HCT116 (cell line): ENCODE measurements at regions not wholly inside any gene's neighbourhood (a gene's known extent, or its start where the extent isn't known, plus 50 kb on each side); places are given as distances from the start of the nearest gene placed in this dataset.

ENCODE experiments used
- ATAC-seq: fragments of 200-7000 bp; cut with Tn5 transposase; 2 replicates; pipeline ENCODE4 v1.9.1; 2020; ENCODE audit warnings: mild to moderate bottlenecking, moderate library complexity
- BruUV-seq: library from RNA; stranded (reverse); fragments of 400-500 nt; replicated peaks from 2 replicates; lab custom pipeline; 2021; lab: Mats Ljungman, UMichigan
- CTCF ChIA-PET: fragments of 300-600 bp; sonication (Branson Sonifier 250); formaldehyde crosslinking; loops from one replicate; lab custom pipeline; 2021; ENCODE audit warnings: antibody characterized with exemption; lab: Charles Lee
- POLR2A ChIA-PET: fragments of 300-600, 350-600 bp; sonication (Branson Sonifier 250); formaldehyde crosslinking; loops from one replicate; lab custom pipeline; 2021; ENCODE audit warnings: antibody characterized with exemption; lab: Charles Lee
- RAD21 ChIA-PET, 2 experiments: fragments of 300-600 bp; sonication (Branson Sonifier 250); formaldehyde crosslinking; loops; one replicate each; lab custom pipeline; 2023; ENCODE audit warnings: low total read pairs in 2 of 2; ENCODE audit not compliant: uncharacterized antibody in 2 of 2, unreplicated experiment in 2 of 2, low non-redundant PET in 1 of 2; lab: Charles Lee
- DNase-seq: peaks from one replicate; pipeline ENCODE4 v3.0.0-alpha.2; 2010; ENCODE audit warnings: low read depth, low spot score
- H2AFZ ChIP-seq: fragments of 200-600 bp; shearing (Covaris generic), sonication (generic); 2 replicates; pipeline ENCODE4 v1.6.1; 2017; ENCODE audit warnings: low read depth, mixed run types, mixed read lengths, antibody characterized with exemption, low read length; ENCODE audit not compliant: poor library complexity, severe bottlenecking
- H3K27ac ChIP-seq: 2 replicates; pipeline ENCODE4 v1.5.1; 2012; ENCODE audit warnings: low read depth, low read length
- H3K27me3 ChIP-seq: fragments of 200-600 bp; sonication (generic); 2 replicates; pipeline ENCODE4 v1.6.1; 2016; ENCODE audit warnings: mixed run types, low read length, mixed read lengths; ENCODE audit not compliant: insufficient read depth
- H3K36me3 ChIP-seq, 2 experiments: fragments of 200-500 bp in 1 of 2; fragments of 200-600 bp in 1 of 2; sonication (Bioruptor generic) in 1 of 2; sonication (generic) in 1 of 2; 2 replicates each; pipeline versions ENCODE4 v1.5.1 to v1.6.1; 2014 to 2016; ENCODE audit warnings: low read length in 2 of 2, inconsistent platforms in 1 of 2, mixed read lengths in 1 of 2, mixed run types in 1 of 2; ENCODE audit not compliant: insufficient read depth in 2 of 2, control insufficient read depth in 1 of 2
- H3K4me1 ChIP-seq, 2 experiments: fragments of 200-600 bp in 1 of 2; sonication (generic) in 1 of 2; 2 replicates each; pipeline versions ENCODE4 v1.5.1 to v1.6.1; 2012 to 2017; ENCODE audit warnings: low read length in 2 of 2, inconsistent platforms in 1 of 2, mild to moderate bottlenecking in 1 of 2, mixed read lengths in 1 of 2, mixed run types in 1 of 2, moderate library complexity in 1 of 2; ENCODE audit not compliant: insufficient read depth in 2 of 2, control insufficient read depth in 1 of 2
- H3K4me2 ChIP-seq: fragments of 200-600 bp; sonication (generic); 2 replicates; pipeline ENCODE4 v1.6.1; 2017; ENCODE audit warnings: mixed run types, low read length, mixed read lengths
- H3K4me3 ChIP-seq, 2 experiments: fragments of 200-600 bp in 1 of 2; sonication (generic) in 1 of 2; replicated peaks in 1 of 2; 2 replicates each; pipeline ENCODE4 v1.5.1; 2011 to 2016; ENCODE audit warnings: low read length in 2 of 2, control low read depth in 1 of 2, low read depth in 1 of 2, mild to moderate bottlenecking in 1 of 2, mixed read lengths in 1 of 2, mixed run types in 1 of 2
- H3K79me2 ChIP-seq: fragments of 200-600 bp; sonication (generic); 2 replicates; pipeline ENCODE4 v1.6.1; 2017; ENCODE audit warnings: mild to moderate bottlenecking, mixed run types, low read length, moderate library complexity, mixed read lengths; ENCODE audit not compliant: insufficient read depth
- H3K9ac ChIP-seq: fragments of 200-600 bp; sonication (generic); 2 replicates; pipeline ENCODE4 v1.6.1; 2016; ENCODE audit warnings: low read length, mixed read lengths
- H3K9me2 ChIP-seq: fragments of 200-600 bp; sonication (generic), shearing (Covaris generic); 2 replicates; pipeline ENCODE4 v1.6.1; 2017; ENCODE audit warnings: mixed run types, mild to moderate bottlenecking, moderate library complexity; ENCODE audit not compliant: insufficient read depth
- H3K9me3 ChIP-seq, 2 experiments: fragments of 200-500 bp in 1 of 2; fragments of 200-600 bp in 1 of 2; sonication (Bioruptor generic) in 1 of 2; sonication (generic) in 1 of 2; 2 replicates each; pipeline ENCODE4 v1.6.1; 2014 to 2017; ENCODE audit warnings: low read length in 2 of 2, mixed read lengths in 2 of 2, inconsistent platforms in 1 of 2, low read depth in 1 of 2, mild to moderate bottlenecking in 1 of 2, mixed run types in 1 of 2, moderate library complexity in 1 of 2; ENCODE audit not compliant: control insufficient read depth in 1 of 2, insufficient read depth in 1 of 2
- H4K20me1 ChIP-seq: fragments of 200-600 bp; sonication (generic), shearing (Covaris generic); 2 replicates; pipeline ENCODE4 v1.6.1; 2017; ENCODE audit warnings: mixed run types, mild to moderate bottlenecking, moderate library complexity; ENCODE audit not compliant: insufficient read depth
- EGR1 ChIP-seq: IDR thresholded peaks from 2 replicates; pipeline ENCODE4 v1.6.1; 2012; ENCODE audit warnings: low read depth
- EZH2phosphoT487 ChIP-seq: fragments of 200-600 bp; IDR thresholded peaks from 2 replicates; pipeline ENCODE4 v1.6.1; 2018; ENCODE audit warnings: antibody characterized with exemption, borderline replicate concordance
- FOSL1 ChIP-seq: IDR thresholded peaks from 2 replicates; pipeline ENCODE4 v1.6.1; 2012; ENCODE audit warnings: low read depth
- MAX ChIP-seq: IDR thresholded peaks from 2 replicates; pipeline ENCODE4 v1.6.1; 2012
- POLR2A ChIP-seq: IDR thresholded peaks from 2 replicates; pipeline ENCODE4 v1.7.0; 2011; ENCODE audit warnings: borderline replicate concordance; ENCODE audit not compliant: insufficient read depth, insufficient read length; ENCODE audit errors: extremely low read depth
- SIN3A ChIP-seq: IDR thresholded peaks from 2 replicates; pipeline ENCODE4 v1.6.1; 2012; ENCODE audit warnings: low read depth
- SRF ChIP-seq: IDR thresholded peaks from 2 replicates; pipeline ENCODE4 v1.6.1; 2012; ENCODE audit warnings: low read depth
- TCF7L2 ChIP-seq: IDR thresholded peaks from 2 replicates; pipeline ENCODE4 v1.7.0; 2011; ENCODE audit warnings: borderline replicate concordance, inconsistent platforms; ENCODE audit not compliant: insufficient read depth, insufficient read length; ENCODE audit errors: extremely low read depth
- YY1 ChIP-seq: IDR thresholded peaks from 2 replicates; pipeline ENCODE4 v1.6.1; 2011; ENCODE audit warnings: low read length, low read depth, moderate library complexity, mild to moderate bottlenecking; ENCODE audit not compliant: insufficient replicate concordance; ENCODE audit errors: extremely low read depth
- intact Hi-C: fragments of 100-400 bp; cut with micrococcal nuclease; formaldehyde crosslinking; loops from 2 replicates; pipeline ENCODE4 v1.10.0; 2022
- TF ChIP-seq, protein P1 (sequence below): IDR thresholded peaks from 2 replicates; pipeline ENCODE4 v1.6.1; 2011; ENCODE audit warnings: mild to moderate bottlenecking, low read length, moderate library complexity; ENCODE audit not compliant: insufficient replicate concordance; ENCODE audit errors: extremely low read depth

DNA sequence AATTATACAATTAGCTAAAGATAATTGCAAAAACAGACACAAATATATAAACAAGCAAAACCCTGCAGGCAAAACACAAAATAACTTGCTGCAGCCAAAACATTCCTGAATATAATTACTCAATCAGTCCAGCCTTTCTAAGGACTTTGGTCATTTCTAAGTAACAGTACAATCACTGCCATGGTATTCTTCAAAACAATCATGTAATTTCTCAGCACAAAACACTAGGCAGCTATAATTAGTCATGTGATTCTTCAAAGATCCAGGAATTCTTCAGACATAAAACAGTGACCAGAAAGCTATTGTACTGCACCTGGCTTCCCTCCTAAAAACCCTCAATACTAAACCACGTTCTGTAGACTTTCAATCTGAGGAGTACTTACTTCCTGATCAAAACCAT is 881.1 kb downstream of the EPHA7 start:
- no TSS peak for BruUV-seq
- H3K9me2 ChIP-seq, result no peaks in the 10 kb centered on the region
- intact Hi-C loops, result no loop called here
- peaks cover 5 to 13% of the 10 kb centered on the region in 2 experiments; a peak in 2 of 4 replicates for H3K9me3 ChIP-seq
- no peak overlapping the region for H2AFZ ChIP-seq
- CTCF ChIA-PET, result no interaction called here
- H3K36me3 ChIP-seq, result no peaks in the 10 kb centered on the region
- DNase-seq, result no peak
- TF ChIP-seq EGR1, result no peak
- no peak for TF ChIP-seq EZH2phosphoT487
- TF ChIP-seq, protein P1, sequence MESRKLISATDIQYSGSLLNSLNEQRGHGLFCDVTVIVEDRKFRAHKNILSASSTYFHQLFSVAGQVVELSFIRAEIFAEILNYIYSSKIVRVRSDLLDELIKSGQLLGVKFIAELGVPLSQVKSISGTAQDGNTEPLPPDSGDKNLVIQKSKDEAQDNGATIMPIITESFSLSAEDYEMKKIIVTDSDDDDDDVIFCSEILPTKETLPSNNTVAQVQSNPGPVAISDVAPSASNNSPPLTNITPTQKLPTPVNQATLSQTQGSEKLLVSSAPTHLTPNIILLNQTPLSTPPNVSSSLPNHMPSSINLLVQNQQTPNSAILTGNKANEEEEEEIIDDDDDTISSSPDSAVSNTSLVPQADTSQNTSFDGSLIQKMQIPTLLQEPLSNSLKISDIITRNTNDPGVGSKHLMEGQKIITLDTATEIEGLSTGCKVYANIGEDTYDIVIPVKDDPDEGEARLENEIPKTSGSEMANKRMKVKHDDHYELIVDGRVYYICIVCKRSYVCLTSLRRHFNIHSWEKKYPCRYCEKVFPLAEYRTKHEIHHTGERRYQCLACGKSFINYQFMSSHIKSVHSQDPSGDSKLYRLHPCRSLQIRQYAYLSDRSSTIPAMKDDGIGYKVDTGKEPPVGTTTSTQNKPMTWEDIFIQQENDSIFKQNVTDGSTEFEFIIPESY, result no peak
- no peak for TF ChIP-seq MAX
- no peak for TF ChIP-seq TCF7L2
- TF ChIP-seq SIN3A, result no peak
- no peak for TF ChIP-seq YY1
- no peak for TF ChIP-seq SRF
- no peak for TF ChIP-seq FOSL1
- TF ChIP-seq POLR2A, result no peak
- TF ChIP-seq, all 23 proteins: peak for 0
- ATAC-seq, result no peak
- ChIA-PET RAD21 (no interaction called here), POLR2A (no interaction called here)
- no peaks in the 10 kb centered on the region for H4K20me1 ChIP-seq
- no peak overlapping the region for H3K9ac ChIP-seq
- H3K4me3 ChIP-seq, result no peak overlapping the region
- no peak overlapping the region for H3K4me2 ChIP-seq
- H3K27me3 ChIP-seq, result no peaks in the 10 kb centered on the region
- H3K27ac ChIP-seq, result no peak overlapping the region
- H3K79me2 ChIP-seq, result no peaks in the 10 kb centered on the region
- H3K4me1 ChIP-seq, result no peaks in the 10 kb centered on the region
